GM23248 (cell line): ENCODE measurements at regions not wholly inside any gene's neighbourhood (a gene's known extent, or its start where the extent isn't known, plus 50 kb on each side); places are given as distances from the start of the nearest gene placed in this dataset.

ENCODE experiments used
- EZH2 ChIP-seq: fragments of 200-600 bp; sonication (generic); IDR thresholded peaks from 2 replicates; pipeline ENCODE4 v1.6.1; 2018; ENCODE audit warnings: antibody characterized with exemption, mild to moderate bottlenecking; ENCODE audit not compliant: insufficient read depth, poor library complexity, severe bottlenecking
- EZH2phosphoT487 ChIP-seq: fragments of 200-600 bp; sonication (generic); IDR thresholded peaks from 2 replicates; pipeline ENCODE4 v1.6.1; 2018; ENCODE audit warnings: antibody characterized with exemption, moderate library complexity, mild to moderate bottlenecking, low read depth; ENCODE audit not compliant: insufficient read depth

DNA sequence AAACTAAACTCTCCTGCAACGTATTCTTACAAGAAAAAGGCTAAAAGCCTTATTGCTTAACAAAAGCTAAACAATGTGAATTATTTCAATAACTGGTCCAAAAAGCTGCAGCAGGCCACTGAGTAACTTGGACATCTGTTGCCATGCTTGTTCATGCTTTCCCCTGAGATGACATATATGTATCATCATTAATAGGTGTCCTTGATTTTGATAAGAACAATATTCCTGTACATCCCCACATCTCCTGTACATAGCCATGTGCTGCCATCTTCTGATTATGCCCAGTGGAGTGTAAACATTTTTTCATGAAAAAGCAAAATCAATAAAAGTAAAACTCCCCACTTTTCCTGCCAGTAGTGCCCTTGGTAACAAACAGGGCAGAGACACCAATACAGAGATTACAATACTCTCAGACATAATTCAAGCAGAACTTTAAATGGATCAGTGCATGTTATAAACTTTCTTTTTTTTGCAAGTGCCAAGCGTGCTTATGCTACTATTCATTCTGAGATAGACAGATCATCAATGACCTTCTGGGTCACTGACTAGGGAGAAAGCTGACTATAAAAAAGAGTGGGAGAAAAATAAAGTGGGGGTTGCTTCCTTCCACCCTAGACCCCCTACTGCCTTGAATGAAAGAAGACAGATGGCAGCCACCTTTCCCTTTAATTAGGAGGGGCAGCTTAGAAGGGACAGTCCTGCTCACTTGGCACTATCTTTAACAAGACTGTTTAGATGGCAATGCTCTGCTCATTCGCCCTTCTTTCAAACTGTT is 205.5 kb upstream of the KLF14 start:
- no peak for TF ChIP-seq EZH2
- TF ChIP-seq EZH2phosphoT487: no peak
